ENCODE measurements at regions not wholly inside any gene's neighbourhood (a gene's known extent, or its start where the extent isn't known, plus 50 kb on each side); places are given as distances from the start of the nearest gene placed in this dataset.

GRCh38 chr3:117399311-117400078, 689.9 kb downstream of the TUSC7 start (continued):
- TF ChIP-seq REST (IDR thresholded peaks at IDR 0.05; ENCODE audit: unreplicated experiment), result no peak
- TF ChIP-seq STAT1 (IDR thresholded peaks at IDR 0.05; ENCODE audit: unreplicated experiment), result no peak
- peak; percentile 95 for TF ChIP-seq NANOG (IDR thresholded peaks at IDR 0.05; ENCODE audit: borderline replicate concordance)
- no peak for TF ChIP-seq JUNB (IDR thresholded peaks at IDR 0.05; ENCODE audit: unreplicated experiment)
- 0 out of 2 replicates have a peak, but pooled peaks have one; percentile 45 for TF ChIP-seq ETS1 (IDR thresholded peaks at IDR 0.05)

GRCh38 chr3:117400303-117400702, 690.7 kb downstream of the TUSC7 start:
- Mint-ChIP-seq H3K27me3 (ENCODE audit: insufficient read depth, low read depth, poor library complexity) (peaks cover 54% of the 10 kb centered on the region), H3K4me3 (peak overlapping the region; percentile 51), H3K4me1 (peaks cover 68% of the 10 kb centered on the region), H3K9me3 (no peaks in the 10 kb centered on the region), H3K36me3 (ENCODE audit: low read depth) (no peaks in the 10 kb centered on the region), H3K27ac (0 out of 2 replicates have a peak overlapping the region, but pooled peaks have one; percentile 1)
- peak overlapping the region; percentile 69 for H3K4me2 ChIP-seq
- peak overlapping the region; percentile 34 for H3K4me3 ChIP-seq
- peaks cover 57% of the 10 kb centered on the region for H3K4me1 ChIP-seq (ENCODE audit: insufficient read depth)
- no peaks in the 10 kb centered on the region for H3K79me2 ChIP-seq (replicated peaks; ENCODE audit: insufficient read depth)
- peaks cover 70% of the 10 kb centered on the region for H3K27me3 ChIP-seq (ENCODE audit: insufficient read depth)
- ATAC-seq (no peak), DNase-seq (ENCODE audit: low spot score) (no peak)
- H4K20me1 ChIP-seq (replicated peaks; ENCODE audit: insufficient read depth), result no peaks in the 10 kb centered on the region
- peak overlapping the region; percentile 8; the same call in 1 of the 2 replicates for H3K27ac ChIP-seq (ENCODE audit: low read depth)
- H3K9me2 ChIP-seq (ENCODE audit: insufficient read depth), result no peaks in the 10 kb centered on the region
- no peak overlapping the region for H2AFZ ChIP-seq
- H3F3A ChIP-seq (replicated peaks; ENCODE audit: low read depth), result no peaks in the 10 kb centered on the region
- H3K36me3 ChIP-seq (ENCODE audit: insufficient read depth), result no peaks in the 10 kb centered on the region
- TF ChIP-seq ETS1 (IDR thresholded peaks at IDR 0.05) (no peak), ZNF462 (CRISPR knock-in tag; IDR thresholded peaks at IDR 0.05) (no peak), EZH2 (IDR thresholded peaks at IDR 0.05; ENCODE audit: low read depth, unreplicated experiment) (no peak), STAT1 (IDR thresholded peaks at IDR 0.05; ENCODE audit: unreplicated experiment) (no peak), NANOG (IDR thresholded peaks at IDR 0.05; ENCODE audit: borderline replicate concordance) (no peak), POLR2AphosphoS5 (IDR thresholded peaks at IDR 0.05; ENCODE audit: low read depth) (no peak), ZNF114 (CRISPR knock-in tag; IDR thresholded peaks at IDR 0.05) (no peak), CTCF (conservative IDR thresholded peaks at IDR 0.05; ENCODE audit: low read depth in 2 of 2) (no peak)

Data from GM23338 (cell line).